ENCODE measurements at regions not wholly inside any gene's neighbourhood (a gene's known extent, or its start where the extent isn't known, plus 50 kb on each side); places are given as distances from the start of the nearest gene placed in this dataset.
"Not testable (repeated sequence)": the region's sequence is repeated elsewhere in the genome, so short reads cannot be mapped to it uniquely, and the experiment has no call there.

- Mint-ChIP-seq H3K36me3 (peaks cover 14% of the 10 kb centered on the region), H3K9me3 (peaks cover 54% of the 10 kb centered on the region), H3K27ac (no peak overlapping the region), H3K27me3 (ENCODE audit: low read depth) (no peaks in the 10 kb centered on the region), H3K4me1 (no peaks in the 10 kb centered on the region), H3K4me3 (no peak overlapping the region)
- TF ChIP-seq CTCF (IDR thresholded peaks at IDR 0.05; ENCODE audit: unreplicated experiment): no peak
- DNase-seq (ENCODE audit: low spot score in 2 of 2, unreplicated experiment in 2 of 2): no peak
These were observed 116.1 kb upstream of the CRBN start for GRCh38 chr3:3295586-3295985.

GRCh38 chr3:3291756-3292283 lies 112.3 kb upstream of the CRBN start:
- Mint-ChIP-seq H3K4me1 (peaks cover 16% of the 10 kb centered on the region), H3K36me3 (peaks cover 14% of the 10 kb centered on the region), H3K9me3 (peaks cover 54% of the 10 kb centered on the region)
- not testable (repeated sequence) for DNase-seq (ENCODE audit: low spot score in 2 of 2, unreplicated experiment in 2 of 2); H3K4me3 Mint-ChIP-seq; H3K27ac Mint-ChIP-seq; H3K27me3 Mint-ChIP-seq (ENCODE audit: low read depth)

GRCh38 chr3:3288255-3288654 lies 108.8 kb upstream of the CRBN start:
- H3K27me3 Mint-ChIP-seq (ENCODE audit: low read depth): no peaks in the 10 kb centered on the region
- peaks cover 23% of the 10 kb centered on the region for H3K4me1 Mint-ChIP-seq
- no peak overlapping the region for H3K4me3 Mint-ChIP-seq
- no peak for DNase-seq (ENCODE audit: low spot score in 2 of 2, unreplicated experiment in 2 of 2)
- peaks cover 1% of the 10 kb centered on the region for H3K36me3 Mint-ChIP-seq
- TF ChIP-seq CTCF (IDR thresholded peaks at IDR 0.05; ENCODE audit: unreplicated experiment): no peak
- peaks cover 32% of the 10 kb centered on the region for H3K9me3 Mint-ChIP-seq
- H3K27ac Mint-ChIP-seq: no peak overlapping the region

GRCh38 chr3:3286014-3286413 lies 106.5 kb upstream of the CRBN start:
- H3K27me3 Mint-ChIP-seq (ENCODE audit: low read depth): no peaks in the 10 kb centered on the region
- H3K9me3 Mint-ChIP-seq: peaks cover 12% of the 10 kb centered on the region
- TF ChIP-seq CTCF (IDR thresholded peaks at IDR 0.05; ENCODE audit: unreplicated experiment): no peak
- DNase-seq (ENCODE audit: low spot score in 2 of 2, unreplicated experiment in 2 of 2): no peak
- peaks cover 23% of the 10 kb centered on the region for H3K4me1 Mint-ChIP-seq
- H3K4me3 Mint-ChIP-seq: no peak overlapping the region
- no peaks in the 10 kb centered on the region for H3K36me3 Mint-ChIP-seq
- no peak overlapping the region for H3K27ac Mint-ChIP-seq

- TF ChIP-seq CTCF (IDR thresholded peaks at IDR 0.05; ENCODE audit: unreplicated experiment): no peak
- Mint-ChIP-seq H3K27me3 (ENCODE audit: low read depth) (no peaks in the 10 kb centered on the region), H3K27ac (no peak overlapping the region), H3K36me3 (no peaks in the 10 kb centered on the region), H3K4me1 (peaks cover 7% of the 10 kb centered on the region), H3K4me3 (no peak overlapping the region), H3K9me3 (peaks cover 12% of the 10 kb centered on the region)
- DNase-seq (ENCODE audit: low spot score in 2 of 2, unreplicated experiment in 2 of 2): no peak
These were observed 101.5 kb upstream of the CRBN start for GRCh38 chr3:3281024-3281423.

- Mint-ChIP-seq H3K4me3 (no peak overlapping the region), H3K9me3 (peaks cover 12% of the 10 kb centered on the region), H3K27me3 (ENCODE audit: low read depth) (no peaks in the 10 kb centered on the region), H3K4me1 (peaks cover 7% of the 10 kb centered on the region), H3K36me3 (no peaks in the 10 kb centered on the region), H3K27ac (no peak overlapping the region)
- no peak for DNase-seq (ENCODE audit: low spot score in 2 of 2, unreplicated experiment in 2 of 2)
- TF ChIP-seq CTCF (IDR thresholded peaks at IDR 0.05; ENCODE audit: unreplicated experiment): no peak
These were observed 100.9 kb upstream of the CRBN start for GRCh38 chr3:3280396-3280795.

Measured in mesothelial cell of epicardium (in vitro differentiated cells).